GM19023 (cell line): ENCODE measurements at regions not wholly inside any gene's neighbourhood (a gene's known extent, or its start where the extent isn't known, plus 50 kb on each side); places are given as distances from the start of the nearest gene placed in this dataset.

Experiments
- ATAC-seq: cut with Tn5 transposase; IDR thresholded peaks from one replicate; pipeline ENCODE4 v1.9.1; 2021; ENCODE audit warnings: mild to moderate bottlenecking, moderate library complexity; ENCODE audit not compliant: unreplicated experiment

DNA sequence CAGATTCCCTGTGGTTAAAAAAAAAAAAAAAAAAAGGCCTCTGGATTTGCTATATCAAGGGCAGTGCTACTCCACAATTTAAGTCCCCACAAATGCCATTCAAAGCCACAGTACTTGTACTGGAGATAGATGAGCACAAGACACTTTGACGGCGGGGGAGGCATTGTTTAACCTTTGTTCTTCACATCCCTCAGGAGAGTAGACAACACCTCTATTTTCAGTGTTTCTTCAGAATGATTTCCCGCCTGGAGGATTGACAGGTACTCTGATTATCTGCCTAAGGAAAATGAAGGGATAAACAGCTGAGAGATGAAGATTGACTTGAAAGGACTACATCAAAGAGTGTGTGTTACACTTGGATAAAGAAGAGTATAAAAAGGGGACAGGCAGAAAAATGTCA, 58.7 kb downstream of the OTOL1 start:
- ATAC-seq: no peak

GRCh38 chr3:161556533-161556932, 59.9 kb downstream of the OTOL1 start:
- ATAC-seq: no peak

- no peak for ATAC-seq
Measured at GRCh38 chr3:161556941-161557340, 60.3 kb downstream of the OTOL1 start.

DNA sequence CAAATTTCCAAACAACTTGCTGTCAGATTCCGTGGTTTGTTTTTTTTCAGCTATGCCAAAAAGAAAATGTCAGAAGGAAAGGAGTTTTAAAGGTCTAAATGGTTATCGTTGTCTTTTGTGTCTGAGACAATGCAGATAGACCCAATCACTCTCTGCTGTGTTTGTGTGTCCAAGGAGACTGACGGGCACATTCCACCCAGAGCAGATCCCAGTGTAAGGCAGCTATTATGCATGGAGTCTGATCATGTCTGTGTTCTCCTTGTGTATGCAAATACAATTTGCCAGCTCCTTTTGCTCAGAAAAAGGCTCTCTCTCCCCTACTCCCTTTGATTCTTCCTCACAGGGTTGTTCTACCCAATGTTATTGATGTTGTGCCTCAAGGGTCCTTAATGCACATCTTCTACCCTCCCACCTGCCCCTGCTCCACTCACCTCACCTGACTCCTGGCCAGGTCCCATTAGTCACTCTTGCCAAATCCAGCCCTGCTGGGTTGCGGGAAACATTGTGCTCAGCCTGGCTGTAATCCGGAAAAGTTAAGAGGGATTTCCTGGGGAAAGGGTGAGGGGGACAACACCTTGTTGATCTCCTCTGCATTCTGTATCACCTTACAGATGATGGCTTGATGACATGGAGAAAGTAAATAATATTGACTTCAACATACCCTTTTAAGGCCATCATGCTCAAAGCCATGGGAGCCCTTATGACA, 61.0 kb downstream of the OTOL1 start:
- ATAC-seq: no peak

DNA sequence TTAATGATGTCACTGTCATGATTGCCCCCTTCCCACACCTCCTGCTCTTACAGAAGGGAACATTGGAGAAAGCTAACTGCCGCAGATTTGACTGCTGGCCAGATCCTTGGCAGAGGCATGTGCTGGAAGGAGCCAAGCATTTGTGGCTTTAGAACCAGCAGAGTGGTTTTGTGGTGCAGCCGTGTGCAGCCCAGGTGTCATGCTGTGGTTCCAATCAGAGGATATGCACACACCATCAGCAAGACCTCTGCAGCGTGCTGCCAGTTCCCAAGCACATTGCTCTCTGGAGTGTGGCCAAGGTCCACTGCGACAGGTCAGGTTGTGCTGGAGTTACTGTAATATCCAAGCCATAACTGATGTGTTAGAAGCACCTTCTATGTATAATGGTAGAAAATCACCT, 61.6 kb downstream of the OTOL1 start:
- ATAC-seq: no peak

DNA sequence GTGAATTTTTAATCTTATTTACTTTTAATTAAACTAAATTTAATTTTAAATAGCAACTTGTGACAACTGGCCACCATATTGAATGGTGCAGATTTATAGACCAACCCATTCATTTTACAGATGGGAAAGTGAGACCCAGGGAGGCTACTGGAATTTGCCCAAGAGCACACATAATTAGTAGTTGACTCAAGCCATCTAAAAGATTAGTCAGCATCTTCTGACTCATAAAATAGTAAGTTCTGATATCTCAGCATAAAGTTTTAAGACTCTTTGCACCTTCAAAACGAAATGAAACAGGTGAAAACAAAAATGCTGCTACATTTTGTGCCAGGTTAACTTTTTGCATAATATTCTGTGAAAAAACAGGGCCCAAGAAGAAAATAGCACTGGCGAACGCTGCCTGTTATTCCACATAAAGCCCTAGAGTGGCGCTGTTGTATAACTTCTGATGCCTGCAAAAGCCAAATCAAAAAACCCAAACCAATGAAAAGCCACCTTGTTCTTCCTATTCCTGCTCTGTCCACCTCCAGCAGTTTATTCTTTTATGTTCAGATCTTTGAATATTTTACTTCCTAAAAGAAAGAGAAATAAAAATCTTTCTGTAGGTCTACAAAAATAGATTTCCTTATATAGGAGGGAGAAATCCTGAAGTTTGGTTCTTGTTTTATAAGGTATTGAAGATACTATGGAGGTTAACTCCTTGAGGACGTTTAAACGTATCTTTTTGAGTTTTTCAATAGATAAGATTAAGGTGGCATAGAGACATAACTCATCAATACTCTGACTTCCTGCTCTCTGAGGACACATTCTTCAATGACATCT, 62.8 kb downstream of the OTOL1 start:
- ATAC-seq: no peak

GRCh38 chr3:161560008-161560637, 63.5 kb downstream of the OTOL1 start:
- no peak for ATAC-seq

DNA sequence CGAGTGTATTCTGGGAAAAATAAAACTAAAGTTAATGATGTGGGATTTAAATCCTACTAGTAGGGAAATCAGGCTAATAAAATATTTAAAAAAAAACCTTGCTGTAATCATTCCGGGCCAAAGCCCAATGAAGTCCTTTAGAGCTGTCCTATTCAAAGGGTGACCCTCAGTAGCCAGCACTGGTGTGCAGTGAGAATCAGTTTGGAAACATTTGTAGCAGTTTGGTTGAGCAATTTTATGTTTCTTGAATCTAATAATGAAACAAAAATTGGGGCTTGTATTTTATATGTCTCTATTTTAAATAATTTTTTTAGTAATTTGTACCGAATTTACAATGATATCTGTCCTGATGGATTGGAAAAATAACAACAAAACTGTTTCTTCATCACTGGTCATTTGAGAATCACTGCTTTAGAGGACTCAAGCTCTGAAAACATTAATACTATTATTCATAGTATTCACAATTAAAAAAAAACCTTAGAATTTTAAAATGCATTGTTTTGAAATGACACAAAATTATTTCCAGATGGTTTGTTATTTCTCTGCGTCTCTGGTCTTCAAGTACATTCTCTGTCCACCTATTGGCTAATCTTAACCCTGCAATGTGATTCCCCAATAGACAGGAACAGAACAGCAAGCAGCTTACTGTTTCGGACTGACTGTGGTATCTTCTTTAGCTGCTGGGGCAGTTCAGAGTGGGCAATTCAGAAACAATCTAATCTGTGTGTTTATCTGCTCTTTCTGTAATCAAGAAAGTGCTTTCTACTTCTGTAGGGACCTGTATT, 71.2 kb downstream of the OTOL1 start:
- no peak for ATAC-seq

DNA sequence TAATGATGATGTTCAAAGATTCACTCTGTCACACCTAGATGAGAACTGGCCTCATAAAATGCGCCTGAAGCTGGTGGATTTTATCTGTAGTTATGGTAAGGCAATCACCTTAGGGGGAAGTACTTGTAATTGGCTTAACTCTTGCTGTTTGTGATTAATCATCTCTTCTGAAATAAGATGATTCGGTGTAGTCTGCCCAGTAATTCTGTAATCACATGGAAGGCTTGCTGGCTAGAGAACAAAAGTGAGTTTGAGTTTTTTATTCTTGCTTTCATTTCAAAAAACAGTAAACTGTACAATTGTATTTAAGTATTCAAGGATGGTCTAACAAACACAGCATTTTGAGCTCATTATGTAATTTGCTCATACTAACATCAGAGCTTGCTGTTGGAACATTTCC, 72.1 kb downstream of the OTOL1 start:
- ATAC-seq: no peak

DNA sequence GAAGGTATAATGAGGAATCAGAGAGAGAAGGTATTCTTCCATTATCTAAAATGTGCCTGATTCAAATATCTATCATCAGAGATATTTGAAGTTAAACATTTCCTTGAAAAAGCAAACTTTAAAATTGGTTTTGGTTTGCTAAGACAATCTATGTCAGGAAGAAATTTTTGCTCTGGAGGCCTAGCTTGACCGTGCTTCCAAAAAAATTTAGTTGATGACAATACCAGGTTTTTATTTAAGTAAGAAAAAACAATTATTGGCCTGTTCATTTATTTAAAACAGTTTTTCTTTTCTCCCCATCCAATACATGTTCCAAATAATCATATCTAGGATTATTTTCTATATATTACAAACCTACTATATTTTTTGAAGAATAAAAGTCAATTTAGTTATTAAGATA, 75.3 kb downstream of the OTOL1 start:
- no peak for ATAC-seq

- ATAC-seq: no peak
Measured at GRCh38 chr3:161573136-161573535, 76.5 kb downstream of the OTOL1 start.

DNA sequence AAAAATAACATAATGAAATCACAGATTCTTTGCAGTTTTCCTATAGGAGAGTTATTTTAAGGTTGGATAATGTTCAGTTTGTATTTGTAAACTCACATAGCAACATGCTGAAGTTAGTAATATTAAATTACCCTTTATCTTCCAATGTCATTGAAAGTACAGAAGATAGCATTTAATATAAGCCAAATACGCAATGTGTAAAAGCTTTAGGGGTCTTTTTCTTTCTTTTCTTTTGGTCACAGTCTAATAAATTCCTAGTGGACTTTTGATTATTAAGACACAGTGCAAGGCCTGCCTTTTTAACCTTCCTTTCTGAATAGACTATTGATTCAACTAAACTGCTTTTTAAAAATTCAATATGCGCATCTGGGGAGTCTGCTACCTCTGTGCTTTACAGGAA, 79.3 kb downstream of the OTOL1 start:
- ATAC-seq: no peak

- ATAC-seq: no peak
Measured at GRCh38 chr3:161576311-161576710, 79.7 kb downstream of the OTOL1 start.

- ATAC-seq: no peak
Measured at GRCh38 chr3:161576714-161577510, 80.3 kb downstream of the OTOL1 start.

GRCh38 chr3:161577662-161578061, 81.1 kb downstream of the OTOL1 start:
- ATAC-seq: no peak

GRCh38 chr3:161579395-161580126, 83.0 kb downstream of the OTOL1 start:
- no peak for ATAC-seq

- ATAC-seq: no peak
Measured at GRCh38 chr3:161585922-161586321, 89.3 kb downstream of the OTOL1 start.

- no peak for ATAC-seq
Measured at GRCh38 chr3:161586556-161587235, 90.1 kb downstream of the OTOL1 start.

DNA sequence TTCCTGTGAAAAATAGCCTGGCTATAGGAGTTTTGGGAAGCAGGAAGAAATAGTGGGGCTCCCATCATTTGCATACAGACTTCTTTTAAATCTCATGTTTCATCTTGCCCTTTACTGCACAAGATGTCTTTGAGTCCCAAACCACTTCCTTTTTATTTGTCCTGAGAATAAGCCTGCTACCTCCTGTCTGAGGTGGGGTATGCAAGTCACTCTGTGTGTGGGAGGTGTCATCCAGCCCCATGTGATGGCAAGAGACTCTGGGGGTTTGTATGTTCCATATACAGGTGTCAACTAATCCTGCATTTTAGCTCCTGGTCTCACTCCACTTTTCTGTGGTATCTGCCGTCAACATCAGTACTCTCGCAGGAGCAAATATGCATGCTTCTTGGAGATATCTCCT, 102.0 kb downstream of the OTOL1 start:
- no peak for ATAC-seq
